HepG2 (cell line): ENCODE measurements at regions not wholly inside any gene's neighbourhood (a gene's known extent, or its start where the extent isn't known, plus 50 kb on each side); places are given as distances from the start of the nearest gene placed in this dataset.

Experiments
- ATAC-seq: fragments of 200-7000 bp; cut with Tn5 transposase; 3 replicates; pipeline ENCODE4 v1.9.1; 2020; ENCODE audit warnings: mild to moderate bottlenecking, moderate library complexity
- BruUV-seq: library from RNA; stranded (reverse); fragments of 400-500 nt; replicated peaks from 2 replicates; lab custom pipeline; 2021; lab: Mats Ljungman, UMichigan
- CTCF ChIA-PET: fragments of 300-600 bp; formaldehyde crosslinking; extraction: SDS; loops from one replicate; lab custom pipeline; 2021; ENCODE audit warnings: low total read pairs, inconsistent platforms, low intra/inter-chr PET ratio; lab: Yijun Ruan, JAX
- POLR2A ChIA-PET: fragments of 350-600 bp; sonication (Branson Sonifier 250); formaldehyde crosslinking; loops from one replicate; lab custom pipeline; 2020; ENCODE audit warnings: antibody characterized with exemption, inconsistent platforms; lab: Yijun Ruan, JAX
- DNase-seq: peaks from one replicate; pipeline ENCODE4 v3.0.0-alpha.2; 2015; ENCODE audit warnings: low spot score
- FAIRE-seq: peaks from 3 replicates; lab custom pipeline; 2011; peaks lifted over from hg19 to GRCh38; lab: Jason Lieb, UNC
- H2AFZ ChIP-seq: one replicate; pipeline ENCODE4 v1.6.1; 2011; ENCODE audit warnings: low read length, inconsistent platforms
- H3K27ac ChIP-seq: fragments of 300-600 bp; 3 replicates; pipeline ENCODE4 v1.8.0; 2011; ENCODE audit warnings: mixed run types, mild to moderate bottlenecking, mixed read lengths, low read length, inconsistent platforms; ENCODE audit not compliant: insufficient read depth; ENCODE audit errors: extremely low read length
- H3K27me3 ChIP-seq, 2 experiments: fragments of 200-600 bp in 1 of 2; 2 replicates in 1 of 2; 3 replicates in 1 of 2; pipeline versions ENCODE4 v1.6.0 to v1.8.0; 2011; ENCODE audit warnings: low read length in 2 of 2, mild to moderate bottlenecking in 2 of 2, moderate library complexity in 2 of 2, inconsistent platforms in 1 of 2; ENCODE audit not compliant: insufficient read depth in 2 of 2, control insufficient read depth in 1 of 2
- H3K36me3 ChIP-seq, 2 experiments: fragments of 200-600 bp in 1 of 2; replicated peaks in 1 of 2; 2 replicates in 1 of 2; 3 replicates in 1 of 2; pipeline versions ENCODE4 v1.5.1 to v1.8.0; 2011; ENCODE audit warnings: low read length in 2 of 2, inconsistent platforms in 1 of 2; ENCODE audit not compliant: insufficient read depth in 2 of 2, control insufficient read depth in 1 of 2
- H3K4me1 ChIP-seq: 2 replicates; pipeline ENCODE4 v1.5.1; 2012; ENCODE audit warnings: low read length, inconsistent platforms; ENCODE audit not compliant: insufficient read depth
- H3K4me2 ChIP-seq: 2 replicates; pipeline ENCODE4 v1.6.0; 2011; ENCODE audit warnings: low read depth, low read length, inconsistent platforms
- H3K4me3 ChIP-seq, 3 experiments: fragments of 200-600 bp in 1 of 3; sonication (generic), shearing (Covaris generic) in 1 of 3; replicated peaks in 1 of 3; 2 replicates each; pipeline ENCODE4 v1.5.1; 2011 to 2016; ENCODE audit warnings: low read length in 3 of 3, inconsistent platforms in 2 of 3, low read depth in 2 of 3, mild to moderate bottlenecking in 2 of 3, control low read depth in 1 of 3, mixed read lengths in 1 of 3; ENCODE audit not compliant: insufficient read depth in 1 of 3
- H3K79me2 ChIP-seq: one replicate; pipeline ENCODE4 v1.6.1; 2011; ENCODE audit warnings: low read length, inconsistent platforms; ENCODE audit not compliant: insufficient read depth
- H3K9ac ChIP-seq: 2 replicates; pipeline ENCODE4 v1.6.0; 2011; ENCODE audit warnings: mild to moderate bottlenecking, low read depth, low read length, inconsistent platforms; ENCODE audit not compliant: insufficient read depth
- H3K9me3 ChIP-seq: 2 replicates; pipeline ENCODE4 v1.5.1; 2012; ENCODE audit warnings: mild to moderate bottlenecking, low read length
- H4K20me1 ChIP-seq: 2 replicates; pipeline ENCODE4 v1.6.0; 2011; ENCODE audit warnings: inconsistent platforms, mild to moderate bottlenecking, low read length, moderate library complexity; ENCODE audit not compliant: insufficient read depth
- ARNT ChIP-seq: fragments of 450-650 bp; IDR thresholded peaks from 2 replicates; pipeline ENCODE4 v1.6.1; 2017
- CSRNP2 ChIP-seq: sonication (generic); formaldehyde crosslinking; conservative IDR thresholded peaks from 2 replicates; pipeline ENCODE4 v1.8.0; 2022; ENCODE audit warnings: low read depth, missing genetic modification reagents
- DR1 ChIP-seq: sonication (generic); formaldehyde crosslinking; IDR thresholded peaks from 2 replicates; pipeline ENCODE4 v1.8.0; 2021; ENCODE audit warnings: mild to moderate bottlenecking, missing genetic modification reagents, inconsistent platforms
- FLYWCH1 ChIP-seq: sonication (generic); formaldehyde crosslinking; IDR thresholded peaks from 2 replicates; pipeline ENCODE4 v1.8.1; 2023; ENCODE audit warnings: mild to moderate bottlenecking, missing genetic modification reagents
- FOXA3 ChIP-seq: IDR thresholded peaks from 2 replicates; pipeline ENCODE4 v1.6.1; 2016; ENCODE audit warnings: missing genetic modification reagents, missing compliant biosample characterization
- NR2F1 ChIP-seq, 2 experiments: fragments of 450-650 bp in 1 of 2; formaldehyde crosslinking in 1 of 2; IDR thresholded peaks; 2 replicates each; pipeline versions ENCODE4 v1.5.0 to v1.6.1; 2016 to 2020; ENCODE audit warnings: mild to moderate bottlenecking in 1 of 2, missing compliant biosample characterization in 1 of 2, missing genetic modification reagents in 1 of 2, moderate library complexity in 1 of 2
- RAD21 ChIP-seq: fragments of 450-650 bp; formaldehyde crosslinking; IDR thresholded peaks from 2 replicates; pipeline ENCODE4 v1.5.0; 2020; ENCODE audit warnings: mild to moderate bottlenecking
- TERF1 ChIP-seq: sonication (generic); formaldehyde crosslinking; IDR thresholded peaks from 2 replicates; pipeline ENCODE4 v1.8.0; 2022; ENCODE audit warnings: mild to moderate bottlenecking, missing genetic modification reagents, moderate library complexity
- YEATS2 ChIP-seq: sonication (generic); formaldehyde crosslinking; IDR thresholded peaks from 2 replicates; pipeline ENCODE4 v1.4.0; 2020; ENCODE audit warnings: missing genetic modification reagents, borderline replicate concordance
- ZNF138 ChIP-seq: sonication (generic); formaldehyde crosslinking; IDR thresholded peaks from 2 replicates; pipeline ENCODE4 v1.5.0; 2020; ENCODE audit warnings: mild to moderate bottlenecking, low read depth, missing genetic modification reagents
- ZNF263 ChIP-seq: sonication (generic); formaldehyde crosslinking; IDR thresholded peaks from 2 replicates; pipeline ENCODE4 v1.4.0; 2020; ENCODE audit warnings: missing genetic modification reagents
- ZSCAN21 ChIP-seq: sonication (generic); formaldehyde crosslinking; IDR thresholded peaks from 2 replicates; pipeline ENCODE4 v1.8.0; 2022; ENCODE audit warnings: mild to moderate bottlenecking, missing genetic modification reagents, moderate library complexity, borderline replicate concordance
- WGBS: methylation state at CpG from one replicate; pipeline ENCODE4 v1.1.6; 2017; ENCODE audit warnings: low lambda C conversion rate; 5-methylcytosine and 5-hydroxymethylcytosine counted together
- in situ Hi-C: cut with HindIII; loops from 2 replicates; pipeline ENCODE4 v1.10.0; 2017; ENCODE audit warnings: low pct_unique_long_range_greater_than_20kb; ENCODE audit not compliant: extremely low pct_ligation_motif_present
- intact Hi-C: fragments of 100-400 bp; cut with micrococcal nuclease; formaldehyde crosslinking; loops from one replicate; pipeline ENCODE4 v1.10.0; 2022; ENCODE audit not compliant: unreplicated experiment
- TF ChIP-seq, protein P1 (sequence below): sonication (generic); formaldehyde crosslinking; IDR thresholded peaks from 2 replicates; pipeline ENCODE4 v1.4.0; 2020; ENCODE audit warnings: mild to moderate bottlenecking, missing genetic modification reagents
- TF ChIP-seq, protein P2 (sequence below): sonication (generic); formaldehyde crosslinking; conservative IDR thresholded peaks from 2 replicates; pipeline ENCODE4 v1.4.0; 2020; ENCODE audit warnings: missing genetic modification reagents

GRCh38 chr3:33954956-33955355, 156.5 kb downstream of the PDCD6IP start (continued):
- TF ChIP-seq RAD21 (CRISPR knock-in tag) = peak; percentile 46
- TF ChIP-seq, protein P1, sequence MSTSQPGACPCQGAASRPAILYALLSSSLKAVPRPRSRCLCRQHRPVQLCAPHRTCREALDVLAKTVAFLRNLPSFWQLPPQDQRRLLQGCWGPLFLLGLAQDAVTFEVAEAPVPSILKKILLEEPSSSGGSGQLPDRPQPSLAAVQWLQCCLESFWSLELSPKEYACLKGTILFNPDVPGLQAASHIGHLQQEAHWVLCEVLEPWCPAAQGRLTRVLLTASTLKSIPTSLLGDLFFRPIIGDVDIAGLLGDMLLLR = no peak

DNA sequence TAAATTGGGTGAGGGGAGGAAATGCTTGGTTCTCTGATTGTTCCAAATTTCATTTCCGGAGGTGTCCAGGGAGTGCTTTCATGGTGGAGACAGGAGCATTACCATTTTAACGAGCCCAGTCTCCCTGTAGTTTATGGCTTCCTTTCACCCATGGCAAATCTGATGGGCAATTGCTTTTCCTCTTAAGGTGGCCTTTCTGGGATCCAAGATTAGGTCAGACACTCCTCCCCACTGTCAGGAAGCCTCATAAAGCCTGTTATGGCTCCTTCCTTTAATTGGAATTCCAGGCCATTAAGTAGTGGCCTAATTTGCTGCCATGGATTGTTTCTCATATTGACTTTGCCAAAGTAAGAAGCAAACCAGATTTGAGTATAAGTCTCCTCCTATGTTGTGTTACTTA, 157.8 kb downstream of the PDCD6IP start:
- H3K9me3 ChIP-seq = no peaks in the 10 kb centered on the region
- in situ Hi-C loops = no loop called here
- BruUV-seq = no TSS peak
- no peak for ATAC-seq
- H3K36me3 ChIP-seq = no peaks in the 10 kb centered on the region
- no peak overlapping the region for H3K27ac ChIP-seq
- intact Hi-C loops = loop anchor here (10.0 kb wide), 1 partner anchor 729 kb away; no protein-coding TSS in a partner anchor
- no peak overlapping the region for H2AFZ ChIP-seq
- H4K20me1 ChIP-seq = no peaks in the 10 kb centered on the region
- WGBS = 5% methylated on average over 2 of the region's 2 CpGs
- no peak overlapping the region for H3K4me3 ChIP-seq
- DNase-seq = no peak
- no peak for TF ChIP-seq FLYWCH1
- TF ChIP-seq DR1 (CRISPR knock-in tag) = no peak
- TF ChIP-seq, protein P2, sequence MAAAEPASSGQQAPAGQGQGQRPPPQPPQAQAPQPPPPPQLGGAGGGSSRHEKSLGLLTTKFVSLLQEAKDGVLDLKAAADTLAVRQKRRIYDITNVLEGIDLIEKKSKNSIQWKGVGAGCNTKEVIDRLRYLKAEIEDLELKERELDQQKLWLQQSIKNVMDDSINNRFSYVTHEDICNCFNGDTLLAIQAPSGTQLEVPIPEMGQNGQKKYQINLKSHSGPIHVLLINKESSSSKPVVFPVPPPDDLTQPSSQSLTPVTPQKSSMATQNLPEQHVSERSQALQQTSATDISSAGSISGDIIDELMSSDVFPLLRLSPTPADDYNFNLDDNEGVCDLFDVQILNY (CRISPR knock-in tag) = no peak
- no peak for TF ChIP-seq TERF1 (CRISPR knock-in tag)
- no peak for TF ChIP-seq ZNF263 (CRISPR knock-in tag)
- TF ChIP-seq YEATS2 (CRISPR knock-in tag) = no peak
- no peak for TF ChIP-seq FOXA3 (CRISPR knock-in tag)
- TF ChIP-seq ARNT = no peak
- no peak for TF ChIP-seq ZSCAN21
- no peak for TF ChIP-seq ZNF138 (CRISPR knock-in tag)
- no peak for TF ChIP-seq CSRNP2
- TF ChIP-seq NR2F1 (CRISPR knock-in tag; IDR thresholded peaks at IDR 0.05) = no peak
- no peaks in the 10 kb centered on the region for H3K79me2 ChIP-seq
- FAIRE-seq = no peak
- no peaks in the 10 kb centered on the region for H3K4me1 ChIP-seq
- ChIA-PET POLR2A (no interaction called here), CTCF (no interaction called here)
- no peak overlapping the region for H3K4me2 ChIP-seq
- peaks cover 0 to 3% of the 10 kb centered on the region in 2 experiments; a peak in 1 of 5 replicates for H3K27me3 ChIP-seq
- no peak overlapping the region for H3K9ac ChIP-seq
